H9 (cell line): ENCODE measurements at regions not wholly inside any gene's neighbourhood (a gene's known extent, or its start where the extent isn't known, plus 50 kb on each side); places are given as distances from the start of the nearest gene placed in this dataset.

Experiments
- DNase-seq: peaks from one replicate; pipeline ENCODE4 v3.0.0-alpha.2; 2017
- H2AFZ ChIP-seq: one replicate; pipeline ENCODE4 v1.6.1; 2013; ENCODE audit warnings: mild to moderate bottlenecking, low read length, control low read depth, moderate library complexity
- H2AK5ac ChIP-seq: 2 replicates; pipeline ENCODE4 v1.6.1; 2013; ENCODE audit warnings: low read length, control low read depth, mixed read lengths; ENCODE audit not compliant: insufficient read length
- H2BK120ac ChIP-seq: one replicate; pipeline ENCODE4 v1.6.1; 2013; ENCODE audit warnings: low read depth, mild to moderate bottlenecking, low read length, control low read depth, inconsistent platforms; ENCODE audit not compliant: poor library complexity, severe bottlenecking
- H2BK12ac ChIP-seq: 2 replicates; pipeline ENCODE4 v1.6.1; 2013; ENCODE audit warnings: low read length, control low read depth, mixed read lengths, low read depth; ENCODE audit not compliant: insufficient read length
- H2BK15ac ChIP-seq: 2 replicates; pipeline ENCODE4 v1.6.1; 2013; ENCODE audit warnings: low read depth, low read length, control low read depth
- H2BK20ac ChIP-seq: one replicate; pipeline ENCODE4 v1.6.1; 2013; ENCODE audit warnings: low read depth, mild to moderate bottlenecking, low read length, control low read depth, inconsistent platforms; ENCODE audit not compliant: poor library complexity, severe bottlenecking
- H2BK5ac ChIP-seq: 2 replicates; pipeline ENCODE4 v1.6.1; 2013; ENCODE audit warnings: low read length, control low read depth, mixed read lengths; ENCODE audit not compliant: insufficient read length
- H3K14ac ChIP-seq: 2 replicates; pipeline ENCODE4 v1.6.1; 2013; ENCODE audit warnings: low read length, control low read depth; ENCODE audit not compliant: insufficient read depth
- H3K18ac ChIP-seq: 2 replicates; pipeline ENCODE4 v1.6.1; 2013; ENCODE audit warnings: low read depth, mild to moderate bottlenecking, mixed read lengths, low read length, control low read depth; ENCODE audit not compliant: insufficient read length
- H3K23ac ChIP-seq: 2 replicates; pipeline ENCODE4 v1.6.1; 2013; ENCODE audit warnings: low read length, control low read depth, mixed read lengths, low read depth; ENCODE audit not compliant: insufficient read length
- H3K23me2 ChIP-seq: 2 replicates; pipeline ENCODE4 v1.6.1; 2013; ENCODE audit warnings: low read depth, mild to moderate bottlenecking, mixed read lengths, low read length, control low read depth; ENCODE audit not compliant: insufficient read length, poor library complexity, severe bottlenecking
- H3K27ac ChIP-seq: 2 replicates; pipeline ENCODE4 v1.5.1; 2013; ENCODE audit warnings: low read length, control low read depth, mixed read lengths, low read depth; ENCODE audit not compliant: insufficient read length
- H3K27me3 ChIP-seq: 2 replicates; pipeline ENCODE4 v1.6.1; 2013; ENCODE audit warnings: low read length, control low read depth, inconsistent platforms; ENCODE audit not compliant: insufficient read depth
- H3K4ac ChIP-seq: 2 replicates; pipeline ENCODE4 v1.6.1; 2013; ENCODE audit warnings: low read depth, mild to moderate bottlenecking, control low read depth, inconsistent platforms, low read length, moderate library complexity
- H3K4me1 ChIP-seq: 2 replicates; pipeline ENCODE4 v1.6.1; 2013; ENCODE audit warnings: low read length, control low read depth, inconsistent platforms; ENCODE audit not compliant: insufficient read depth
- H3K4me2 ChIP-seq: 2 replicates; pipeline ENCODE4 v1.6.1; 2013; ENCODE audit warnings: low read length, control low read depth, mixed read lengths; ENCODE audit not compliant: insufficient read length, insufficient read depth
- H3K56ac ChIP-seq: 2 replicates; pipeline ENCODE4 v1.6.1; 2013; ENCODE audit warnings: low read depth, mild to moderate bottlenecking, mixed read lengths, low read length, control low read depth; ENCODE audit not compliant: insufficient read length
- H3K79me1 ChIP-seq: 2 replicates; pipeline ENCODE4 v1.6.1; 2013; ENCODE audit warnings: low read depth, mild to moderate bottlenecking, moderate library complexity, low read length, control low read depth, inconsistent platforms; ENCODE audit not compliant: insufficient read depth, poor library complexity, severe bottlenecking
- H3K79me2 ChIP-seq: 2 replicates; pipeline ENCODE4 v1.6.1; 2013; ENCODE audit warnings: low read length, control low read depth, inconsistent platforms; ENCODE audit not compliant: insufficient read depth
- H3K9ac ChIP-seq: 2 replicates; pipeline ENCODE4 v1.6.1; 2013; ENCODE audit warnings: low read length, control low read depth, mixed read lengths; ENCODE audit not compliant: insufficient read length; ENCODE audit errors: extremely low read depth
- H3K9me3 ChIP-seq: one replicate; pipeline ENCODE4 v1.6.1; 2013; ENCODE audit warnings: low read depth, low read length, inconsistent platforms; ENCODE audit not compliant: control insufficient read depth
- H3T11ph ChIP-seq: one replicate; pipeline ENCODE4 v1.6.1; 2013; ENCODE audit warnings: mild to moderate bottlenecking, low read length, control low read depth, inconsistent platforms
- H4K20me1 ChIP-seq: one replicate; pipeline ENCODE4 v1.6.1; 2013; ENCODE audit not compliant: control insufficient read depth, insufficient read length, insufficient read depth
- H4K5ac ChIP-seq: 2 replicates; pipeline ENCODE4 v1.6.1; 2013; ENCODE audit warnings: low read depth, mild to moderate bottlenecking, mixed read lengths, low read length, control low read depth; ENCODE audit not compliant: insufficient read length
- H4K8ac ChIP-seq: replicated peaks from 2 replicates; pipeline ENCODE4 v1.6.1; 2013; ENCODE audit warnings: low read length, control low read depth, mixed read lengths, low read depth; ENCODE audit not compliant: insufficient read length
- H4K91ac ChIP-seq: 2 replicates; pipeline ENCODE4 v1.6.1; 2013; ENCODE audit warnings: low read depth, mild to moderate bottlenecking, moderate library complexity, mixed read lengths, low read length, control low read depth; ENCODE audit not compliant: insufficient read length
- H3K27ac Mint-ChIP-seq, 3 experiments: 2 replicates in 2 of 3; 3 replicates in 1 of 3; pipeline ENCODE4 v1.8.0; 2020 to 2021; ENCODE audit warnings: mixed read lengths in 3 of 3, mild to moderate bottlenecking in 1 of 3, moderate library complexity in 1 of 3
- H3K27me3 Mint-ChIP-seq: 2 replicates; pipeline ENCODE4 v1.8.0; 2021; ENCODE audit warnings: low read depth, mild to moderate bottlenecking, moderate library complexity, mixed read lengths
- H3K36me3 Mint-ChIP-seq, 3 experiments: 2 replicates in 2 of 3; 3 replicates in 1 of 3; pipeline ENCODE4 v1.8.0; 2020 to 2021; ENCODE audit warnings: low read depth in 3 of 3, mixed read lengths in 3 of 3; ENCODE audit not compliant: insufficient read depth in 1 of 3
- H3K4me1 Mint-ChIP-seq, 2 experiments: 2 replicates each; pipeline ENCODE4 v1.8.0; 2020; ENCODE audit warnings: mixed read lengths in 2 of 2
- H3K4me3 Mint-ChIP-seq, 2 experiments: 2 replicates in 1 of 2; 3 replicates in 1 of 2; pipeline ENCODE4 v1.8.0; 2020 to 2021; ENCODE audit warnings: mild to moderate bottlenecking in 2 of 2, mixed read lengths in 2 of 2, moderate library complexity in 1 of 2
- H3K9me3 Mint-ChIP-seq, 2 experiments: 2 replicates in 1 of 2; 3 replicates in 1 of 2; pipeline ENCODE4 v1.8.0; 2020; ENCODE audit warnings: mild to moderate bottlenecking in 2 of 2, mixed read lengths in 2 of 2, moderate library complexity in 1 of 2
- CTCF ChIP-seq: fragments of 200-600 bp; sonication (generic); conservative IDR thresholded peaks from 3 replicates; pipeline ENCODE4 v1.8.0; 2021; ENCODE audit warnings: antibody characterized with exemption, mild to moderate bottlenecking
- WGBS: extraction: QIAGEN DNeasy Blood & Tissue Kit; methylation state at CpG from one replicate; pipeline ENCODE4 v1.1.7; 2013; ENCODE audit warnings: missing lambda C conversion rate, low lambda C conversion rate, mixed read lengths; ENCODE audit not compliant: insufficient read length; ENCODE audit errors: extremely low coverage; 5-methylcytosine and 5-hydroxymethylcytosine counted together

- Histone ChIP-seq H4K91ac (no peak overlapping the region), H4K5ac (no peak overlapping the region), H2AK5ac (no peak overlapping the region), H3K18ac (no peak overlapping the region), H3K23me2 (no peaks in the 10 kb centered on the region), H3K9me3 (no peaks in the 10 kb centered on the region), H3T11ph (no peak overlapping the region), H3K4ac (no peak overlapping the region), H3K14ac (no peak overlapping the region), H2AFZ (no peak overlapping the region), H2BK5ac (no peak overlapping the region), H3K9ac (no peak overlapping the region), H3K56ac (no peak overlapping the region), H3K27ac (no peak overlapping the region), H4K8ac (no peak overlapping the region), H2BK20ac (no peak overlapping the region), H3K27me3 (no peaks in the 10 kb centered on the region), H3K4me1 (no peaks in the 10 kb centered on the region), H4K20me1 (no peaks in the 10 kb centered on the region), H2BK120ac (no peak overlapping the region), H2BK12ac (no peak overlapping the region), H3K79me2 (no peaks in the 10 kb centered on the region), H2BK15ac (no peak overlapping the region), H3K23ac (no peak overlapping the region), H3K4me2 (no peak overlapping the region), H3K79me1 (no peaks in the 10 kb centered on the region)
- Mint-ChIP-seq H3K27me3 (peaks cover 2% of the 10 kb centered on the region; the same call in 1 of the 2 replicates), H3K36me3 (no peaks in the 10 kb centered on the region), H3K4me1 (no peaks in the 10 kb centered on the region), H3K4me3 (no peak overlapping the region), H3K9me3 (no peaks in the 10 kb centered on the region), H3K27ac (no peak overlapping the region)
- no peak for TF ChIP-seq CTCF
- DNase-seq = no peak
- no CpG with 5 or more reads among the region's 6 CpGs for WGBS
These were observed 364.9 kb upstream of the MCTP2 start for GRCh38 chr15:93866476-93866875.
